Midbrain (tissue), 1 donor: ENCODE measurements at regions not wholly inside any gene's neighbourhood (a gene's known extent, or its start where the extent isn't known, plus 50 kb on each side); places are given as distances from the start of the nearest gene placed in this dataset.
"Not testable (repeated sequence)": the region's sequence is repeated elsewhere in the genome, so short reads cannot be mapped to it uniquely, and the experiment has no call there.

Experiments used
- DNase-seq: peaks from one replicate; lab custom pipeline; 2025; lab: John Stamatoyannopoulos, UW

DNA sequence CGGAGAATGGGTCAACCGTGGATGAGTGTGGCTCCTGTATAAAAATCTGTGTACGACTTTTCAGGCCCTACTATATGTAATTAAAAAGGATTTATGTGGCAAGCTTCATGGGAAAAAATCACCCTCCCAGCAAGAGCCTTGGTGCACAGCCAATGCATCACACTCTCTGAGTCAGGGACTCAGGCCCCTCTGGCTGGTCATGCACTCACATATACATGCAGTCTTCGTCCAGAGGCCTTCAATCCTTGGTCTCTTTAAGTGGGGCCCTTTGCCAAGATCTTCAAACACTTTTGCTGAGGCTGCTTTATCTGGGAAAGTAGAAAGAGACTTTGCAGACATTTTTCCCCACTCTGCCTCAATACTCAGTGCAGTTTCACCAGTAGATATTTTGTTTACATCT lies 311.4 kb upstream of the FSTL5 start:
- DNase-seq: no peak

DNA sequence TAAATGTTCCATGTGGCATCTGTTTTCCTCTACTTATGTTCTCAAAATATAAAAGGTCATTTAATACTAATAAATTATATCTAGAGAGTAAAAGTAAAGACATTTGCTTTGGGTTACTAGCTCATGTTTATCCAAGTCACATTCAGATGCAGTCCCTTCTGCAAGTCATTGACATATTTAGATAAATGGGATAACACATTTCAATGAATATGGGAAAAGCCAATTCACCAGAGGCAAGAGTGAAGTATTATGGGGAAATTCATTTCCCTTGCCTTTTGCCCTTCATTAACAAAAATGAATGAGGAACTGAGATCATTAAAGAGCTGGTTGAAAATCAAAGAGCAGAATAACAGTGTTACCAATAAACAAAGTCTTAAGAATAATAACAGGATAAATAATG lies 306.2 kb upstream of the FSTL5 start:
- DNase-seq: no peak

DNA sequence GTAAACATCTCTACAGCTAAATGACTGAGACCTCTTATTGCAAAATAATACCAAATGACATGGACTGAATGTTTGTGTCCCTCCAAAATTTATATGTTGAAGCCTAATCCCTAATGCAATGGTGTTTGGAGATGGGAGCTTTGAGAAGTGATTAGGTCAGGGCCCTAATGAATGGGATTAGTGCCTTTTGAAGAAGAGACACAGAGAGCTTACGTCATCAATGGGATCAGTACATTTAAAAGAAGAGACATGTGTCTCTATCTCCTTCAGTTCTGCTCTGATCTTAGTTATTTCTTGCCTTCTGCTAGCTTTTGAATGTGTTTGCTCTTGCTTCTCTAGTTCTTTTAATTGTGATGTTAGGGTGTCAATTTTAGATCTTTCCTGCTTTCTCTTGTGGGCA lies 301.6 kb upstream of the FSTL5 start:
- DNase-seq: not testable (repeated sequence)

DNA sequence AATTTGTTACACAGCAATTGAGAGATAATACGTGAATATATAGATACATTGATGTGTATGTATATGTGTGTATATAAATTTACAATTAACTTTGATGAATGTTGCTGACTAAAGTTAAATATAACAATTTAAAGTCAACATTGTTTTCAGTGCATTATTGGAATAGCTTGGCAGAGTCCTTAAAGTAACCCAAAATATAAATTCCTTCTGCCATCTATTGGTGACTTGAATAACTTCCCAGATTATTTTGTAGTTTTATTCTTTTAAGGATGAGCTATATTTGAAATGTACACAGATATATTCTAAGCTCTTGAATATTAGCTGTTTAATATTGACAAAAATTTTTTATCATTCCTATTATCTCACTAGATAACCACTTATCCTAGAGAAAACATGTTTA lies 298.2 kb upstream of the FSTL5 start:
- no peak for DNase-seq

DNA sequence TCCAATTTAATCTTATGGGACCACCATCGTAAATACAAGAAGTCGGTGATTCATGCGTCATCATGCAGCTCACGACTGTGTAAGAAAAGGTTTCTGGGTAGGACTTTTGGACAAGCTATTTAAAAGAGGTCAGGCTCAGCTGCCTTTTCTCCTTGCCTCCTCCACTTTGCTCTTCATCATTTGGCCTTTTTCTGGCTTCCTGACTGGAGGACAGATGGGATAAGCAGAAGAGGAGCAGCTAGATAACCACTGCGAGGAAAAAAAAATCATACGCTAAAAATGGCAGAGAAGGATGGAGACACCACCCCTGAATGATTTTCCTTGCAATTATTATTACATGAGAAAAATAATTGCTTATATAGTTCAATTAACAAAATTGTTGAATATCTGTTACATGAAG lies 294.3 kb upstream of the FSTL5 start:
- DNase-seq: no peak

DNA sequence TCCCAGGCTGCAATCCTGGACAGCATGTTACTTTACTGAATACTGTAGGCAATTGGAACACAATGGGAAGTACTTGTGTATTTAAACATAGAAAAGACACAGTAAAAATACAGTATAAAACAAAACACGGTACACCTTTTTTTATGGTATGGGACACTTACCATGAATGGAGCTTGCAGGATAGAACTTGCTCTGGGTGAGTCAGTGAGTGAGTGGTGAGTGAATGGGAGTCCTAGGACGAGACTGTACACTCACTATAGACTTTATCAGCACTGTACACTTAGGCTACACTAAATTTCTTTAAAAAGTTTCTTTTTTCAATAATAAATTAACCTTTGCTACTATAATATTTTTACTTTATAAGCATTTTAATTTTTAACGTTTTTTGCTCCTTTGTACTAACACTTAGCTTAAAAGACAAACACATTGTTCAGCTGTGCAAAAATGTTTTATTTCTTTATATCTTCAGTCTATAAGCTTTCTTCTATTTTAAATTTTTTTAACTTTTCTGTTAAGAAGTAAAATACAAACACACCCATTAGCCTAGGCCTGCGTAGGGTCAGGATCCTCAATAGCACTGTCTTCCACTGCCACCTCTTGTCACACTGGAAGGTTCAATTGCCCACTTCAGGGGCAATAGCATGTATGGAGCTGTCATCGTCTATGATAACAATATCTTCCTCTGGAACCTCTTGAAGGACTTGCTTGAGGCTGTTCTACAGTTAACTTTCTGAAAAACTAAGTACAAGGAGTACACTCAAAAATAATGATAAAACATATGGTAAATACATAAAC lies 293.5 kb upstream of the FSTL5 start:
- DNase-seq: no peak

DNA sequence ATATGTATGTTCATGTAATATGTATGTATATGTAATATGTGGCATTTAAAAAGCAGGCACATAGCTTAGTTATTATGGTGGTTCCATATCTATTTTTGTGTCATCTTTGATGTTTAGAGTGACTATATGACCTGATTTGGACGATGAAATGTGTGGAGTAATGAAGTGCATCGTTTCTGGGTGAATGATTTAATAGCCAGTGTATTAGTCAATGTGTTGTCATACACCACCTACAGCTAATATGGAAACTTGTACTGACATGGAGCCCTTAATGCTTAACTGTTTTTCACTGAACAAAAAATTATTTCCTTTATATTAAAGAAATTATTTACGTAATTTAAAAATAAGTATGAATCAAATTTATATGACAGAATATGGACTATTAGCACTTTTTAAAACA lies 292.3 kb upstream of the FSTL5 start:
- DNase-seq: no peak

DNA sequence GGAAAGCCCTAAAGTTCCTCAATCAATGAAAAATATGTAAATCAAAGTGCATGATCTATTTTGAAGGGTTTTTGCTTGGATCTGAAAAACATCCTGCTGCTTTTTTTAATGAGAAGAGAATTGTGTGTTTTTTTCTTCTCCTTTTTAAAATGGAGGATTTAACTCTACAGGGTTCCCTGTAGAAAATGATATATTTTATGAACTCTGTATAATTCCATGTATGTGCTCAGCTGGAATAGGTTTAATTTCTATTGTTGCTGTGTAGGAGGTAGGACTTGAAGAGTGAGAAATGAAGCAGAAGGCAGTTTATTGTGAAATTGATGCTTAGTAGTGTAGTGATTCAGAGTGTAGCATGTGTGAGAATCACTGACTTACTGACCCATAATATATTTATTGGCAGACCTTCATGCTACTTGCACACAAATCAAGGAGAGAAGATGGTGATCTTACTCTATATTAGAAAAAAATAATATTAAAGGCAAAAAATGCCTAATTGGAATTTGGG lies 286.8 kb upstream of the FSTL5 start:
- no peak for DNase-seq

DNA sequence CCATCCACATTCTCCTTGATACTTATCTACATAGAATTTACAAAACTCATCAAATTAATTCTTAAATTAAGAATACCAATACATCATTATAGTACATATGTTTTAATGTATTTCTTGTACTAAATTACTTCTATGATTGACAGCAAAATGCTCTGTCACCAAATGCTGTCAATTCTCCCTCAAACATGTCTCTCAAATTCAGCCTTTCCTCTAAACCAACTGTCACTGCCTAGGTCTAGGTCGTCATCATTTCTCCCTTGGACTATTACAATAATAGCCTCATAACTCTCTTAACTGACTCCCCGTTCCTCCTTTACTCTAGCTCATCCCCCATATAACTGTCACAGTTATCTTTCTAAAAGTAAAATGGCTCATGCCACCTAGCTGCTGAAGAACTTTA lies 279.7 kb upstream of the FSTL5 start:
- no peak for DNase-seq

DNA sequence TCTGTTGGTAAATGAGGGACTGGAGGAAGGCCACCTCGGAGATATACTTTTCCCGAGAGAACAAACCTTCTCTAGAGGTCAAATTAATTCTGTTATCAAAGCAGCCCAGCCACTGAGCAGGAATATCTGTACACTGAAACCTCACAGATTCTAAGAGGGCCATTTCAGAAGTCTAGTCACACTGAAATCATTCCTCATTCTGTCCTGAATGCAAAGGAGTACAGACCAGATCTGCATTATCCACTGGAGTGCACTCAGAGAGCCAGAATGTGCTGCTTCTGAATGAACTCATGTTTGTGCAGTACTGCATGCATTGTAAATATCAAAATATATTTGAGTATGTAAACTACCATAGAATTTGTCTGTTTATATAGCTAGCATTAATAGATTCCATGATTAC lies 278.3 kb upstream of the FSTL5 start:
- DNase-seq: no peak

DNA sequence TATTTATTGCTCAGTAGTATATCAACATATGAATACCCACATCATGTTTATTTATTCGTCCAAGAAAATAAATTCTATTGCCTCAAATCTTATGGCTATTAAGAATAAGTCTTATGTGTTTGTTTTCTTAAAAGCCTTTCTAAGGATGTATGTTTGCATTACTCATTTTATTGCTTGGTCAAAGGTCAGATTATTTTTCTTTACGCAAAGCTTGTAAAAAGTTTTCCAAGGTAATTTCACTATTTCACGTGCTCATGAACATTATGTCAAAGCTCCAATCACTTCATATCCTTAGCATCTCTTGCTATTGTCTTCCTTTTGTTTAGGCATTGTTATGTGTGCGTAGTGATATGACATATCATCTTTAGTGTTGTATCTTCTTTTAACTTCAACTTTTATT lies 258.5 kb upstream of the FSTL5 start:
- no peak for DNase-seq

DNA sequence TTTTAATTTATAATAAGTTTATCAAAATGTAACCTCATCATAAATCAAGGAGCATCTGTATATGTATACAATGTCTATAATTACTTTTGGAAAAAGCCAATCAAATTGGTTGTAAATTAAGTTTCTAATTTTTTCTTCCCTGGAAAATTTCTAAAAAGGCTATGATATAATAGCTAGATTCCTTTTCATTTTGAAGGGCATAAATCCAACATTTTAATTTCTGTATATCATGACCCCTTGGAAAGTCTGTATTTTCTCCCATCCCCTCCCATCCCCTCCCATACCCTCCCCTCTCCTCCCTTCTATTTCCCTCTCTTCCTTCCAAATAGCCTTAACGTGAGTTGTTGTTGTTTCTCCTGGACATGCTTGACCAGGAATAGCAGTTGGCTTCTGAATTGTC lies 247.1 kb upstream of the FSTL5 start:
- DNase-seq: no peak

DNA sequence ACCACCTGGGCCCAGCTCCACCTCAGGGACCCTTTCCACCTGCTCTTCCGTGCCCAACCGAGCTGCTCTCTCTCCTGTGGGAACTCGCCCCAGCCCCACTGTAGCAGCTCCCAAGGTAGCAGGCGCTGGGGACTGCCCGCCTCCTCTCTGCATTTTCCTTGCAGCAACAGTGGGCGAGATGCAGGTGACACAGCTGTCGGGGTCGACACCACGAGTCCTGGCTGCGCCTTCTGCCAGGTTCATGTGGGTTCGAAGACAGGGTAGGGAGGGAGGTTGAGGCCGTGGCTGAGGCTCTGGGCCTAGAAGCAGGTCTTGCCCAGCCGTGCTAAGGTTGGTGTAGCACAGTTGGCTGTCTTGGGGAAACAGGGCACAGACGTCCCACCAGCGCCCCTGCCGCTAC lies 245.2 kb upstream of the FSTL5 start:
- no peak for DNase-seq

DNA sequence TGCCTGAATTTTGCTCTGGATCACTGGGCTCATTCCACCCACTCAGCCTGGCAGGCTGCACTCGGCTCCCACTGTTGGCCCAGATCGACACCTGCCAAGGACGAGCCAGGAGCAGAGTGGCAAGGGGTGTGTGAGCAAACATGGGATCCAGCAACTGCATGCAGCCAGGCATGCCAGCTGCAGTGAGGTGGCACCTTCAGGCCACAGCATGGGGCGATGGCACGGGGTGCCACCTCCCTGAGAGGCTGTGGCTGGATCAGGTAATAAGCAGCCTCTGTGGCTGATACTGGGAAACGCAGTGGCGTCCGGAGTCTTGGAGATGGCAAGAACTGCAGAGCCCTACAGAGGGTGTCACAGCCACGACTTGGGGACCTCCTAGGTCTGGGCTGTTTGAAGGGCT lies 244.5 kb upstream of the FSTL5 start:
- no peak for DNase-seq

DNA sequence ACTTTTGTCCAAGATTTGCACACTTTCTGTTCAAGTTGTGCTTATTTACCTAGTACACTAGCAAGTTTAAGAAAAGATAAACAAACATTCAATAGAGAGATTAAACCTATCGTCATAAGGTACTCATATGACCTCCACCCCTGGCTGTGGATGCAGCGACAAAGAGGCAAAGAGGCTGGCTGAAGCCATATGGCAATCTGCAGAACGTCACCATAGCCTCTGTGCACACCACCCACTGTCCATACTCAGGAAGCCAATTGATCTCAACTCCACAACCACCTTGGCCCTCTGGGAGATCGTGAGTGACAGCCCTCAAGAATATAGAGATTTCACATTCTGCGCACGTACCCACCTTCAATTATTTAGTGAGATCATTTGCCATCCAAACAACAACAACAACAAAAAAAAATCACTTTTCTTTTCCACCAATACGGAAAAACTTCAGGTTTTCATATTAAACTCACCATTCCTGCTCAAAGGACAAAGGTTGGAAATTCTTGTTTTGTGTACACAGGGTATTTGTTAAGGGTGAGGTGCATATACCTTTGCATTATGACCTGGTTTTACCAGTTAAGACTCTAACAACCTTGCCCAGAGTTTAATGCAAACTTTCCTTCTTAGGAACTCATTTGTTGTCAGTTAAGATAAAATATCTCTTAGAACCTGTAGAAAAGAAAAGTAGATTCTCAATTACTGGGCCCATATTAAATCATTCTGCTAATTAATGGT lies 243.0 kb upstream of the FSTL5 start:
- no peak for DNase-seq

DNA sequence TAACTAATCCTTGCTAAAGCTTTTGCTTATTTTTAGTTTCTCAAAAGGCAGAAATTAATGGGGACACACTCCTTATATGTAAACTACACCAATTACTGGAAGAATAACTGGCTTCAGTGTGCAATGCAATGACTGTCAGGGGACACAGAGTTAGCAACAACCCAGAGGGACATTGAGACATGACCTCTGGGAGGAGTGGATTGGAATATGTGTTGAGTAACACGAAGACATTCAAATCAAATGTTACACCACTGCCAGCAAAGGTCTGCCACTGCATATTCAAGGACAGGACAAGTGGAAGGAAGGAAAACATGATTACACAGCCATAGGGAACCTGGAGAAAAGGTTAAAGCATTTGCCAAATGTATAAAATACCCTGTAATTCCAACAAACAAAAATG lies 240.1 kb upstream of the FSTL5 start:
- DNase-seq: no peak

DNA sequence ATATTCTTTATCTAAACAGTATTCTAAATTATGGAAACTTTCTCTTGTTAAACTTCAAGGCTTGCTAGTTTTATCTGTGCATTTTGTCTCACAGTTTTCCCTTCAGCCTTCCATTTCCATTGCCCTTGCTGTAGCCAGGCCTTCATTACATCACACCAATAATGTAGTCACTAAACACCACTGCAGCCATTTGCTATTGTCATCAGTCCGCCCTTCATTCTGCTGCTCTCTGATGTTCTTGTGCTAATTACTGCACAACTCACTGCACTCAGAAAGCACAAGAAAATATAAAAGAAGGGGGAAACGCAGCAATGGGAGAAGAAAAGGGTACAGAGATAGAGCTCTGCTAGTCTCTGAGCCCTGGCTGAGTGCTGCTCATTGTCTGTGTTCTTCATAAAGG lies 239.6 kb upstream of the FSTL5 start:
- no peak for DNase-seq

DNA sequence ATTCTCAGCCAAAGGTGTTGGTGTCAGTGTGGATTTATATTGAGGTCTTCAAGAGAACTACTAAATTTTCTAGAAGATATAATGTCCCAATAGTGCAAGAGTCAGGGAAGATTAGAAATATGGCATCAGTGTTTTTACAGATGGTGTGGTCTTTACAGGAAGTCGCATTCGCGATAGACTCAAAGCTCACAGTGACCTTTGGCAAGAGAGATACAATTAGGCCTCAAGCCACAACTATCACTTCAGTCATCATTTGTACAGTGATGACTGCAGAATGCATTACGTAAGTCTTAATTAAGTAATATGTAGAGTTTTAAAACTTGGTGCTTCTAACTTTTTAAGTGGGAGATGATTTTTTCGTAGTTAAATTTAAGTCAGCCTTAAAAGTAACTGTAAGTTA lies 237.2 kb upstream of the FSTL5 start:
- no peak for DNase-seq

DNA sequence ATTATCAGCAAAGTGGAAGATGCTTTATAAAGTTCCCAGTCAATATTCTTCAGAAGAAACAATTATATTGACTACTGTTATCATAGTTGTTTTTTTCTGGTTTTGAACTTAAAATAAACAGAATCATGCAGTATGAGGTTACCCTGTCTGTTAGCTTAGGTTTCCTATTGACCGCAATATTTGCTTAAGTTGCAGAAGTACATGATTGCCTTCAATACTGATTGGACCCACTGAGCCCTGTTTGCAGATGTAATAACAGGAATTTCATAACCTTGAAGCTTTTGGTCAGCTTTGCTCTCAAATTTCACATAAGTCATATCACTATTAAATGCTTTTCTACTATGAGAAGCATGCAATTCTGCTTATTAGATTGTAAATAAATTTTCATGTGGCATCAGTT lies 229.1 kb upstream of the FSTL5 start:
- DNase-seq: no peak

DNA sequence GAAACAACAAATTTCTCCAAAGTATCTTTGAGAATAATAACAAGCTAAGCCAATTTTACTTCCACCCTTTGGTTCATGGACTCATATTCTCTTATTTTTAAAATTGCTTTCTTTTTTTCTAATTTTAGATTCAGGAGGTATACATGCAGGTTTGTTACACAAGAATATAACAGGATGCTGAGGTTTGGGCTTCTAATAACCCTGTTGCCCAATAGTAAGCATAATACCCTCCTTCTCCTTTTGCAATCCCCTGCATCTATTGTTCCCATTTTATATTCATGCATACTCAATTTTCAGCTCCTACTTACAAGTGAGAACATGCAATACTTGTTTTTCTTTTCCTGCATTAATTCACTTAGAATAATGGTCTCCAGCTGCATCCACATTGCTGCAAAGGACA lies 202.3 kb upstream of the FSTL5 start:
- DNase-seq: no peak

DNA sequence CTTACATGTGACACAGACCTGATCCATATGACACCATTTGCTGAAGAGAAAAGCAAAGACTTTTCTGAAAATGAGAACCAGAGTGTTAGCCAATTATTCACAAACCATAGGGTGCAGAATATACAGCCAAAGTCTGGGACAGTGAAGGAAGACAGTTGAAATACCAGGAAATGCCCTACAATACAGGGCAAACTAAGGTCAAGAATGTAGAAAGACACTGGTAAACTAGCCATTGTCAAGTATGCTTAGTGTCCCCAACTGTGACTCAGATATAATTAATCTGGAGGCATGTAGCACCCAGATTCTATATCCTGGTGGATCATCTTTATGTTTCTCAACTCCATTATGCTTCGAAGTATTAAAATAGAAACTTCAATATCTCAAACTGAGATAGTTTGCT lies 200.9 kb upstream of the FSTL5 start:
- no peak for DNase-seq

DNA sequence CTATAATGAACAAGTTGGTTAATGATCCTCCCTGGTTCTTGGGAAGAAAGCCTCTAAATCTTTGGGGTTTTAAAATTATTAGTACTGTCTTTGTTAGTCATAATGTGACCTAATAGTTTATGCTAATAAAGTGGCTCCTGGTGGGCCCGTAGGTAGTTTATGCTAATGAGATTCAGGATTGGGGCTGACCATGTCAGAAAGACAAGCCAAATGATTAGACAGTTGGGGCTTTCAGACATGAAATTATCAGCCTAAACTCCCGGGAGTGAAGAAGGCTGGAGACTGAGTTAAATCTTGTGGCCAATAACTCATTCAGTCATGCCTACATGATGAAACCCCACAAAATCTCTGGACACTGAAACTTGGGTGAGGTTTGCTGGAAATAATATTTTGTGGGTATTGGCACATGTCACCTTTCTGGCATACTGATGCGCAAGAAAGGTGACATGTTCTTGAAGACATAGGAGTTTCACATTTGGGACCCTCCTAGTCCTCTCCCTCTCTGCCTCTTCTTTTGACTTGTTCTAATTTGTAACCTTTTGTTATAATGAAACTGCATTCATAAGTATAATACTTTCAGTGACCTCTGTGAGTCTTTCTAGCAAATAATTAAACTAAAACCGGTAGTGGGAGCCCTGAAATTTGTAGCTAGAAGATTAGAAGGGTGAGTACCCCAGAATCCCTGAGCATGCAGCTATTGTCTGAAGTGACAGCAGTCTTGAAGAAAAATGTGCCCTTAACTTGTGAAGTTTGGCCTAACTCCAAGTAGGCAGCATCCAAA lies 196.8 kb upstream of the FSTL5 start:
- DNase-seq: no peak

DNA sequence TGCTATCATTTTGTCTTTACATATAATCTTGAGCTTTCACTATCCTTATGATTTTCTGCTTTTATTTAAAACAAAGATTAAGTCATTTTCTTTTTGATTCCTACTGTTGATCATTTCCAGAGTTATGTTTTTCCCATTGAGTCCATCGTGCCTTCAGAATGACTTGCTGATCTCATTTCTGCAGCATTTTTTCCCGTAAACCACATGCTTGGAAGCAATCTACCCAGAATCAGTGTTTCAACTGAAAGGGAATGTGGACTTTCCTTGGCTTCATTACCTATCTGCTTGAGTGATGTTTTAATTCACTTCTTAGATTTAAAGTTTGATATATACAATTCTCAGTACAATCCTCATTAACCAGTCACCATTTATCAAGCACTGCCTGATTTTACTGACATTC lies 192.4 kb upstream of the FSTL5 start:
- DNase-seq: no peak
